Heart left ventricle (tissue), 16 donors: ENCODE measurements at regions not wholly inside any gene's neighbourhood (a gene's known extent, or its start where the extent isn't known, plus 50 kb on each side); places are given as distances from the start of the nearest gene placed in this dataset.
"Not testable (repeated sequence)": the region's sequence is repeated elsewhere in the genome, so short reads cannot be mapped to it uniquely, and the experiment has no call there.

ENCODE experiments used
- ATAC-seq, 4 donors: fragments of 200-7000 bp; cut with Tn5 transposase; one replicate each; pipeline ENCODE4 v1.9.1; 2020 to 2022; ENCODE audit warnings: moderate library complexity in 4 of 4, mild to moderate bottlenecking in 3 of 4, moderate number of reproducible peaks in 1 of 4
- DNase-seq, 5 donors: peaks; one replicate each; pipeline ENCODE4 v3.0.0-alpha.2; 2020
- H3K27ac ChIP-seq, 12 donors: fragments of 200-600 bp; sonication (generic) in 4 of 12; one replicate each; pipeline versions ENCODE4 v1.5.0 to v1.8.0; 2016 to 2022; ENCODE audit warnings: mild to moderate bottlenecking in 2 of 12
- H3K27me3 ChIP-seq, 9 donors: fragments of 200-600 bp; sonication (generic) in 2 of 9; one replicate each; pipeline versions ENCODE4 v1.5.1 to v1.8.0; 2016 to 2022; ENCODE audit warnings: mild to moderate bottlenecking in 3 of 9
- H3K36me3 ChIP-seq, 9 donors: fragments of 200-600 bp; sonication (generic) in 2 of 9; one replicate each; pipeline versions ENCODE4 v1.5.0 to v1.8.0; 2018 to 2022; ENCODE audit warnings: mild to moderate bottlenecking in 2 of 9
- H3K4me1 ChIP-seq, 12 donors: fragments of 200-600 bp; sonication (generic) in 4 of 12; one replicate each; pipeline versions ENCODE4 v1.5.0 to v1.8.0; 2016 to 2022; ENCODE audit warnings: mild to moderate bottlenecking in 3 of 12
- H3K4me3 ChIP-seq, 12 donors: fragments of 200-600 bp; sonication (generic) in 4 of 12; one replicate each; pipeline versions ENCODE4 v1.5.0 to v1.8.0; 2017 to 2022; ENCODE audit warnings: mild to moderate bottlenecking in 9 of 12, moderate library complexity in 4 of 12
- H3K9me3 ChIP-seq, 12 donors: fragments of 200-600 bp; sonication (generic) in 4 of 12; one replicate each; pipeline versions ENCODE4 v1.5.0 to v1.8.0; 2016 to 2022; ENCODE audit warnings: mild to moderate bottlenecking in 1 of 12
- POLR2A ChIP-seq, 2 donors: fragments of 450-650 bp; IDR thresholded peaks; one replicate each; pipeline ENCODE4 v1.6.1; 2017; ENCODE audit warnings: antibody characterized with exemption in 2 of 2, mild to moderate bottlenecking in 2 of 2, moderate library complexity in 2 of 2
- WGBS, 4 donors: extraction: QIAGEN DNeasy Blood & Tissue Kit in 2 of 4; methylation state at CpG; one replicate each; pipeline versions ENCODE4 v1.1.5 to v1.1.7; 2013 to 2018; 5-methylcytosine and 5-hydroxymethylcytosine counted together
- intact Hi-C, 10 donors: fragments of 100-400 bp; cut with DNase I; formaldehyde crosslinking; loops; one replicate each; pipeline versions ENCODE4 v1.11.1 to v1.14.2; 2022
- TF ChIP-seq, protein P1 (sequence below), 12 donors: fragments of 200-600 bp; sonication (generic) in 4 of 12; IDR thresholded peaks; one replicate each; pipeline versions ENCODE4 v1.5.0 to v1.8.0; 2018 to 2022; ENCODE audit warnings: antibody characterized with exemption in 12 of 12, mild to moderate bottlenecking in 5 of 12
- donor health status: ischemic (EF 13 %, LVEDD 7.1; RV severe dilation, severe dysfunction).
- donor health status: healthy with polysubstance abuse.
- donor health status: DM: no; HTN: yes; CAD: no.
- donor health status: DM: no; HTN: no; CAD: no.
- donor health status: ischemic (EF 25% LVEDD 6.9; RV normal size, moderate dysfunction).
- donor health status: ischemic (EF 25% LVEDD 5.7; RV mildly dilated, moderate dysfunction).
- donor health status: healthy.
- donor health status: DM: yes; HTN: yes; CAD: no.
- donor health status: ischemic (EF 35%, LVEDD 5.7; RV mildly dilated, moderate dysfunction).
- donor health status: nonischemic (EF 11% LVEDD 7.7; RV severe dilation, severe dysfunction).
- donor health status: DM: yes; HTN: yes; CAD: no.
- donor health status: PGD.
- donor health status: ischemic (EF 29% LVEDD 5.4; RV normal size, mild dysfunction).
- donor health status: nonischemic (EF 23%, LVEDD 6.1; RV moderate dilation, normal function).

DNA sequence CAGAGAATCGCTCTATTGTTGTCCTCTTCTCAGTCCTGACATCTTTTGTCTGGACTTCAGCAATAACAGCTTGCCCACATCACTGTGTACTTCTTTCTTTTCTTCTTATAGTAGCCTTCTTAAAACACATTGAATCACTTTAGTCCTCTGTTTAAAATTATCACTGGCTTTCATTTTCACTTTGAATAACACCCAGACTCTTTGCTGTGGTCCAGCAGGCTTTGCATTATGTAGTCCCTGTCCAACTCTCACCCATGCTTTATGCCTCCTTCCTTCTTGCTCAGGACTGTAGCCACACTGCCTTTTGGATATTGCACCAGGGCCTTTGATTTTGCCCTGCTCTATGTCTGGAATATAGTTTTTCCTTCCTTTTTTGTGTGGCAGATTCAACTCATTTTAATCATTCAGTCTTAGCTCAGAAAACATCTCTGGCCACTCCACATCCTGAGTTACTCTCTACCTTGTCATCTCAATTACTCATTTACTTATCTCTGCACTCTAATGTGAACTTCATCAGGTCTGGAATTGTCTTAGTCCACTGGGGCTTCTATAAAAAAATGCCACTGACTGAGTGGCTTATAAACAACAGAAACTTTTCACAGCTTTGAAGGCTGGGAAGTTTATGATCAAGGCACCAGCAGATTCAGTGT, 168.2 kb downstream of the C4orf33 start:
- Histone ChIP-seq H3K36me3 (no peaks in the 10 kb centered on the region), H3K9me3 (no peaks in the 10 kb centered on the region), H3K4me3 (no peak overlapping the region), H3K27ac (no peak overlapping the region), H3K27me3 (no peaks in the 10 kb centered on the region), H3K4me1 (peaks cover 0 to 9% (median 0%) of the 10 kb centered on the region in 12 donors)
- no peak for ATAC-seq
- 89 to 97% (median 92%) methylated on average over 1 of the region's 1 CpG for WGBS, 4 donors
- DNase-seq, result no peak
- TF ChIP-seq, protein P1, sequence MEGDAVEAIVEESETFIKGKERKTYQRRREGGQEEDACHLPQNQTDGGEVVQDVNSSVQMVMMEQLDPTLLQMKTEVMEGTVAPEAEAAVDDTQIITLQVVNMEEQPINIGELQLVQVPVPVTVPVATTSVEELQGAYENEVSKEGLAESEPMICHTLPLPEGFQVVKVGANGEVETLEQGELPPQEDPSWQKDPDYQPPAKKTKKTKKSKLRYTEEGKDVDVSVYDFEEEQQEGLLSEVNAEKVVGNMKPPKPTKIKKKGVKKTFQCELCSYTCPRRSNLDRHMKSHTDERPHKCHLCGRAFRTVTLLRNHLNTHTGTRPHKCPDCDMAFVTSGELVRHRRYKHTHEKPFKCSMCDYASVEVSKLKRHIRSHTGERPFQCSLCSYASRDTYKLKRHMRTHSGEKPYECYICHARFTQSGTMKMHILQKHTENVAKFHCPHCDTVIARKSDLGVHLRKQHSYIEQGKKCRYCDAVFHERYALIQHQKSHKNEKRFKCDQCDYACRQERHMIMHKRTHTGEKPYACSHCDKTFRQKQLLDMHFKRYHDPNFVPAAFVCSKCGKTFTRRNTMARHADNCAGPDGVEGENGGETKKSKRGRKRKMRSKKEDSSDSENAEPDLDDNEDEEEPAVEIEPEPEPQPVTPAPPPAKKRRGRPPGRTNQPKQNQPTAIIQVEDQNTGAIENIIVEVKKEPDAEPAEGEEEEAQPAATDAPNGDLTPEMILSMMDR (IDR thresholded peaks at IDR 0.05), result no peak
- TF ChIP-seq POLR2A (IDR thresholded peaks at IDR 0.05), result no peak
- intact Hi-C loops, result no loop called here

DNA sequence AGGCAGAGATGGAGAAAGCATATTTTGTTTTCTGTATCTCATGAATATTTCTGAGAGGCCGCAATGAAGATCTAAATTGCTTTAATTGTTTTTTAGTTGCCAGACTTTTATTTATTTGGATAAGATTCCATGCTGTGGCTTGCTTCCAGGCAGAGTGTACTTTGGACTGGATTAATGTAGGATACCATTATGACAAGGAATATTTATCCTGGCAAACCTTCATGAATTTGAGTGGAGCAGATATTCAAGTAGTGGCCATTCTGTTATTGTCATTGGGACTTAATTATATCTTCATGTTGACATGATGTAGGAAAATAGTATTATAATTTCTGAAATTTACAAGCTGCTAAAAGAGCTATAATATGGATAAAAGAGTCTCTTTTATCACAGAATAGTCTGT, 182.9 kb downstream of the C4orf33 start:
- H3K36me3 ChIP-seq, result no peaks in the 10 kb centered on the region
- TF ChIP-seq, protein P1 (IDR thresholded peaks at IDR 0.05), result no peak
- TF ChIP-seq POLR2A (IDR thresholded peaks at IDR 0.05), result no peak
- H3K27ac ChIP-seq, result no peak overlapping the region
- DNase-seq, result no peak
- no peak for ATAC-seq
- intact Hi-C loops, result no loop called here
- no peak overlapping the region for H3K4me3 ChIP-seq
- WGBS, 4 donors, result 42 to 73% (median 58%) methylated on average over 1 of the region's 1 CpG
- H3K27me3 ChIP-seq, result no peaks in the 10 kb centered on the region
- no peaks in the 10 kb centered on the region for H3K9me3 ChIP-seq
- no peaks in the 10 kb centered on the region for H3K4me1 ChIP-seq

DNA sequence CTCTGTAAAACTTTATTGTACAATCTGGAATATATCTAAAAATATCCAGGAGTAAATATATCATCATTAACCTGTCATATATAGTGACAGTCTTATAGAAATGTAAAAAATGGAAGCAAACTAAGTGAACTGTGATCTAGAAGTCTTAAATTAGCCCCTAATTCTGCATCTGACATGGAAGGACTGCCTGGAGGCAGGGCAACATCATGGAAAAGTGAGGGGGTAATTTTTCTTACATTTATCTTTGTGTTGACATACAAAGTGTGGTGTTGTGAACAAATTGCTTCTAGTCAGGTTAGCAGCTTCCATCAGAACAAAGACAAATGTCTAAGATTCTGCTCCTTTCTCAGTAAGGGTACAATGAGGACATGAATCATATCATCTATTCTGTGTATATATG, 186.3 kb downstream of the C4orf33 start:
- peaks cover 0 to under 1% (median 0%) of the 10 kb centered on the region in 12 donors for H3K9me3 ChIP-seq
- no peaks in the 10 kb centered on the region for H3K4me1 ChIP-seq
- intact Hi-C loops, result no loop called here
- DNase-seq (no peak), ATAC-seq (no peak)
- no peaks in the 10 kb centered on the region for H3K27me3 ChIP-seq
- TF ChIP-seq, protein P1 (IDR thresholded peaks at IDR 0.05), result no peak
- TF ChIP-seq POLR2A (IDR thresholded peaks at IDR 0.05), result no peak
- no peak overlapping the region for H3K27ac ChIP-seq
- H3K36me3 ChIP-seq, result no peaks in the 10 kb centered on the region
- no peak overlapping the region for H3K4me3 ChIP-seq

DNA sequence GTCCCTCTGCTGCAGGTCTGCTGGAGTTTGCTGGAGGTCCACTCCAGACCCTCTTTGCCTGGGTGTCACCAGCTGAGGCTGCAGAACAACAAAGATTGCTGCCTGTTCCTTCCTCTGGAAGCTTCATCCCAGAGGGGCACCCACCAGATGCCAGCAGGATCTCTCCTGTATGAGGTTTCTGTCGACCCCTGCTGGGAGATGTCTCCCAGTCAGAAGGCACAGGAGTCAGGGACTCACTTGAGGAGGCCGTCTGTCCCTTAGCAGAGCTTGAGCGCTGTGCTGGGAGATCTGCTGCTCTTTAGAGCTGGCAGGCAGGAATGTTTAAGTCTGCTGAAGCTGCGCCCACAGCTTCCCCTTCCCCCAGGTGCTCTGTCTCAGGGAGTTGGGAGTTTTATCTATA, 196.2 kb downstream of the C4orf33 start:
- H3K4me1 ChIP-seq, DNase-seq, H3K36me3 ChIP-seq, intact Hi-C loops, H3K4me3 ChIP-seq, ATAC-seq, H3K27me3 ChIP-seq, H3K9me3 ChIP-seq, H3K27ac ChIP-seq: not testable (repeated sequence)
- 50 to 67% (median 58%) methylated on average over 4 of the region's 4 CpGs for WGBS, 4 donors

DNA sequence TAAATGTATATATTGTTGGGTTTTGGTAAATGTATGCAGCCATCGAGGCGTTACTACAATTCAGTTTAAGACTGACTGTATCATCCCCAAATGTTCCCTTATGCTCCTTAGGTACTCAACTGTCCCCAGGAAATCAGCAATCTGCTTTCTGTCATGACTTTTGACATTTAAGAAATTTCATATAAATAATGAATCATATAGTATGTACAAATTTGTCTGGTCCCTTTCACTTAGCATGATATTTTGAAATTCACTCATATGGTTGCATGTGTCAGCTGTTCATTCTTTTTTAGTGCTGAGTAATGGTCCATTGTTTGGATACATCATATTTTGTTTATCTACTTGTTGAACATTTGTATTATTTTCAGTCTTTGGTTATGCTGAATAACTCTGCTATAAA, 218.8 kb downstream of the C4orf33 start:
- H3K27me3 ChIP-seq, result no peaks in the 10 kb centered on the region
- TF ChIP-seq, protein P1 (IDR thresholded peaks at IDR 0.05), result no peak
- TF ChIP-seq POLR2A (IDR thresholded peaks at IDR 0.05), result no peak
- no peaks in the 10 kb centered on the region for H3K9me3 ChIP-seq
- H3K27ac ChIP-seq, result no peak overlapping the region
- intact Hi-C loops, result no loop called here
- WGBS, 4 donors, result 93 to 98% (median 96%) methylated on average over 2 of the region's 2 CpGs
- ATAC-seq (no peak), DNase-seq (no peak)
- no peaks in the 10 kb centered on the region for H3K4me1 ChIP-seq
- H3K36me3 ChIP-seq, result no peaks in the 10 kb centered on the region
- H3K4me3 ChIP-seq, result no peak overlapping the region
